GM18909 (cell line): ENCODE measurements at regions not wholly inside any gene's neighbourhood (a gene's known extent, or its start where the extent isn't known, plus 50 kb on each side); places are given as distances from the start of the nearest gene placed in this dataset.
"Not testable (repeated sequence)": the region's sequence is repeated elsewhere in the genome, so short reads cannot be mapped to it uniquely, and the experiment has no call there.

Source experiments
- ATAC-seq: cut with Tn5 transposase; IDR thresholded peaks from one replicate; pipeline ENCODE4 v1.9.1; 2021; ENCODE audit warnings: mild to moderate bottlenecking; ENCODE audit not compliant: unreplicated experiment, poor library complexity

DNA sequence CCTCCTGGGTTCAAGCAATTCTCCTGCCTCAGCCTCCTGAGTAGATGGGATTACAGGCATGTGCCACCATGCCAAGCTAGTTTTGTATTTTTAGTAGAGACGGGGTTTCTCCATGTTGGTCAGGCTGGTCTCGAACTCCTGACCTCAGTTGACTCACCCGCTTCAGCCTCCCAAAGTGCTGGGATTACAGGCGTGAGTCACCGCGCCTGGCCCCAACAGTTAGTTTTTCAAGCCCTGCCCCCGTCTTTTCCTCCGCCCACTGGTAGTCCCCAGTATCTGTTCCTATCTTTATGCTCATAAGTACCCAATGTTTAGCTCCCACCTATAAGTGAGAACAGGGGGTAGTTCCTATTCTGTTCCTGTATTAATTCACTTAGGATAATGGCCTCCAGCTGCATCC lies 116.6 kb upstream of the TBX3 start:
- ATAC-seq = not testable (repeated sequence)

- no peak for ATAC-seq
Observed at GRCh38 chr12:114799574-114800487, 115.9 kb upstream of the TBX3 start.

DNA sequence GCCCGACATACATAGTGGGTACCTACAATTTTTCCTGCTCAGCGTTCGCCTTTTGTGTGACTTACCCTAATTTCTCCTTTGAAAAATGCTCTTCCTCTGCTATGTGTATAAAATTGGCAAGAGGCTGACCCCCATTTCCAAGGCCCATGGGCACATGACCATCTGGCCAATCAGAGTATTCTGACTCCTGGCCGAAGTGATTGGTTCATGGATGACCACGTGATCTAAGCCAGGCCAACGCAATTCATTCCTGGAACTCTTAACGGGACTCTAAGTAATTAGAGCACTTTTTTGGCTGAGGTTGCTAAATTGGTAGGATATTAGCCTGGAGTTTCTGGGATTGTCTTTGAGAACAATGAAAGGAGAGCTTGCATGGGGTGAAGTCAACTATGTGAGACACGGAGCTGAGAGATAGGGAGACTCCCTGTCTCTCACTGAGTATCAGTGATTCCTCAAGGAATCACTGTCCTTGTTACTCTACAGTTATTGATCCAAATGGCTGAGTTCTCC lies 110.1 kb upstream of the TBX3 start:
- ATAC-seq = no peak

GRCh38 chr12:114790276-114790675 lies 106.3 kb upstream of the TBX3 start:
- no peak for ATAC-seq

- no peak for ATAC-seq
Observed at GRCh38 chr12:114789821-114790220, 105.8 kb upstream of the TBX3 start.

DNA sequence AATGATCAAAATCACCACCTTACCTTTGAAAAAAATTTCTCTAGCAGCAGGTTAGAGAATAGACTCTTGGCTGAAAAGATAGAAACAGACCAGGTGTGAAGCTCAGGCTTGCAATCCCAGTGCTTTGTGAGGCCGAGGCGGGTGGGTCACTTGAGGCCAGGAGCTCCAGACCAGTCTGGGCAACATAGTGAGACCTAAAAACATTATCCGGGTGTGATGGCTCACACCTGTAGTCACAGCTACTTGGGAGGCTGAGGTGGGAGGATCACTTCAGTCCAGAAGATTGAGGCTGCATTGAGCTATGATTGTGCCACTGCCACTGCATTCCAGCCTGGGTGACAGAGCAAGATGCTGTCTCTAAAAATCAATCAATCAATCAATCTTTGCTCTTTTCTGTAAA lies 105.3 kb upstream of the TBX3 start:
- no peak for ATAC-seq

GRCh38 chr12:114784526-114784925 lies 100.6 kb upstream of the TBX3 start:
- no peak for ATAC-seq

- ATAC-seq = no peak
Observed at GRCh38 chr12:114783089-114783618, 99.2 kb upstream of the TBX3 start.

GRCh38 chr12:114780746-114781399 lies 96.9 kb upstream of the TBX3 start:
- no peak for ATAC-seq

GRCh38 chr12:114779647-114780046 lies 95.7 kb upstream of the TBX3 start:
- no peak for ATAC-seq

DNA sequence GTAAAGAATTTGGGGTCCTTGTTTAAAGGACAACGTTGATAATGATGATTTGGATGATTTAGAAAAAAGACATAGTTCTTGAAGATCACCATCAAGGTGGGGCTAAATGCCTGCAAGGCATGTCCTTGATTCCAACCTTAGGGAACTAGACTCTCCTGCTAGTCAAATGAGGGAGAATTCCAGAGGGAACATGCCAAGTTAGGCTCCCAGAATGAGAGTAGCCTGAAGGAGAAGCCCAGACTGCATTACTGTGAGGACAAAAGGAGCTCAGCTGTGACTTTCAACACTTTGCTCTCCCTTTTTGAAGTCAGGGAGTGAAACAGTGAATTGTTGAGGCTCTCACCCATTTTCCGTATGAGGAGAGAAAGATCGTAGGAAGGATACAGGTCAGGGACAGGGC lies 95.2 kb upstream of the TBX3 start:
- no peak for ATAC-seq

DNA sequence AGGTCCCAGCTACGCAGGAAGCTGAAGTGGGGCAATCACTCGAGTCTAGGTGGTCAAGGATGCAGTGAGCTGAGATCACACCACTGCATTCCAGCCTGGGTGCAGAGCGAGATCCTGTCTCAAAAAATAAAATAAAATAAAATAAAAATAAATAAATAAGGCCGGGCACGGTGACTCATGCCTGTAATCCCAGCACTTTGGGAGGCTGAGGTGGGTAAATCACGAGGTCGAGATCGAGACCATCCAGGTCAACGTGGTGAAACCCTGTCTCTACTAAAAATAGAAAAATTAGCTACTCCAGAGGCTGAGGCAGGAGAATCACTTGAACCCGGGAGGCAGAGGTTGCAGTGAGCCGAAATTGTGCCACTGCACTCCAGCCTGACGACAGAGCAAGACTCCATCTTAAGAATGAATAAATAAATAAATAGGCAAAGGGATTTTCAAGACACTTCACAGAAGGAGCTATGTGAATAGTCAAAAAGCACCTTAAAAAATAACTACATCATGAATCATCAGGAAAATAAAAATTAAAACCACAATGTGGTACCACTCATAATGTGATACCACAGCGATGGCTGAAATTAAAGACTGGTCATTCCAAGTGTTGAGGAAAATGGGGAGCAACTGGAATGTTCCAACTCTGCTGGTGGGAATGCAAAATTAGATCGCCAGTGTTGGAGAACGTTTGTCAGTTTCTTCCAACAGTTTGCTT lies 92.9 kb upstream of the TBX3 start:
- ATAC-seq = no peak

DNA sequence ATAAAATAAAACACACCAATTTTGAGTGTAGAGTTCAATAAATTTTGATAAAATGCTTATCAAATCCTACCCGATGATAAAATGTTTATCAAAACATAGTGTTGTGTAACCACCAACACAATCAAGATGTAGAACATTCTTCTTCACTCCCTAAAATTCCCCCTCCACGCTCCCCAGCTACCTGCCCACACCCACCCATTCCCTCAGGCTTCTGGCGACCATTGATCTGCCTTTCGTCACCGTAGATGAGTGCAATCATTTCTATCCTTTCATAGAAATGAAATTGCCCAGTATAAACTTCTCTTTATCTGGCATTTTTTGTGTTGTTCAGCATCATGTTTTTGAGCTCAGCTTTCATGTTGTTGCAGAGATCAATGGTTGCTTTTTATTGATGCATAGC lies 90.7 kb upstream of the TBX3 start:
- no peak for ATAC-seq

DNA sequence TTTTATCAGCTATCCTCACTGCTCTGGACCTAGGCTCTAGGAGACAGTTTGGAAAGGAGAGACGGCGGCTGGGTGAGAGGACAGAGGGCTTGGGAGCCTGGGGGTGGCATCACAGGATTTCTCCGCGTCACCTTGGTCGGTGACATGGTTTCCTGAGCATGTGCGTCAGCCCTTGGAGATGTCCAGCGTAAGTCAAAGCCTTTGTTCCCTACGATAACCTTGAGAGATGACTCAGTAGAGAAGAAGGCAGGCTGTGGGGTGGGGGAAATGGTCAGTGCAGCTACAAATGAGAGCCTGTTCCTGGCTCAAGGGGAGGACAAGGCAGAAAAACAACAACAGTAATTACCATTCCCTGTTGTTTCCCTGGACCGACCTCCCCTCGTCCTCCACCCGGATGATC lies 90.2 kb upstream of the TBX3 start:
- ATAC-seq = no peak

GRCh38 chr12:114770323-114770722 lies 86.3 kb upstream of the TBX3 start:
- ATAC-seq = no peak

GRCh38 chr12:114769634-114770033 lies 85.7 kb upstream of the TBX3 start:
- ATAC-seq = no peak

DNA sequence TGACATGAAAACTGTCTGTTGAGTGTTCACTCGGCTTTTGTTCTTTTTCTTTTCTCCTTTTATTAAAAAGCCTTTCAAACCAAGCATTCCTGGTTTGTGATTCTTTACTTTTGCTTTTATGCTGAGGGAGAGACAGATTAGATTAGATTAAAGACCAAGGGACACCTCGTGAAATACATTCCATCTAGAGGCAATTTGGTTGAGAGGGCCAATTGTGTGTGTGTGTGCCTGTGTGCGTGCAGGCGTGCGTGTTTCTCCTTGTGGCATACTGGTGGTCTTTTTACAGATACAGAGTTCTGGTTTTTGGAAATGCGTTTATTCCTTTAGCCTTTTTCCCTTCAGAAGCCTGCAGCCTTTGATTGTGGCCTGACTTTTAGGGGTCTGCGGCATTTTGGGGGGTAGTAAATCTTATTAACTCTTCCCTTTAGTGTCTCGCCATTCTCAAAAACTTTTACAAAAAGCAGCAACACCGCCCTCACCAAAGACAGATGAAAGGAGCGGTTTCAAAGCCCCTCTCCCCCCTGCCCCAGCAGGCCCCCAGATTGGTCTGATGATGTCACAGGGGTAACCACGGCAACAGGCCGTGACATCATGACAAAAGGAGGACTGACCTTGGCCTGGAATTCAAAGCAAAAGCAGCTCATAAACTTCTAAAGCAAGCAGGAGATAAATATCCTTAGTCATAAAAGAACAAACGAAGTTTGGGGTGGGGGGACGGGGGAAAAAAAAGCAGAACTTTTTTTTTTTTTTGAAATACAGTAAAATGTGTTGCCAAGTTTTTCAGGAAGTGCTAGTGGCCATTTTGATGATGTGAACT lies 84.1 kb upstream of the TBX3 start:
- no peak for ATAC-seq

GRCh38 chr12:114767084-114767760 lies 83.2 kb upstream of the TBX3 start:
- ATAC-seq = no peak

GRCh38 chr12:114765960-114766691 lies 82.2 kb upstream of the TBX3 start:
- ATAC-seq = no peak
